GM12874 (cell line): ENCODE measurements at regions not wholly inside any gene's neighbourhood (a gene's known extent, or its start where the extent isn't known, plus 50 kb on each side); places are given as distances from the start of the nearest gene placed in this dataset.

ENCODE experiments used
- TF ChIP-seq, protein P1 (sequence below): IDR thresholded peaks from 2 replicates; pipeline ENCODE4 v1.5.1; 2011; ENCODE audit warnings: low read depth, mild to moderate bottlenecking, control low read depth, low read length, moderate library complexity; ENCODE audit not compliant: insufficient read depth

DNA sequence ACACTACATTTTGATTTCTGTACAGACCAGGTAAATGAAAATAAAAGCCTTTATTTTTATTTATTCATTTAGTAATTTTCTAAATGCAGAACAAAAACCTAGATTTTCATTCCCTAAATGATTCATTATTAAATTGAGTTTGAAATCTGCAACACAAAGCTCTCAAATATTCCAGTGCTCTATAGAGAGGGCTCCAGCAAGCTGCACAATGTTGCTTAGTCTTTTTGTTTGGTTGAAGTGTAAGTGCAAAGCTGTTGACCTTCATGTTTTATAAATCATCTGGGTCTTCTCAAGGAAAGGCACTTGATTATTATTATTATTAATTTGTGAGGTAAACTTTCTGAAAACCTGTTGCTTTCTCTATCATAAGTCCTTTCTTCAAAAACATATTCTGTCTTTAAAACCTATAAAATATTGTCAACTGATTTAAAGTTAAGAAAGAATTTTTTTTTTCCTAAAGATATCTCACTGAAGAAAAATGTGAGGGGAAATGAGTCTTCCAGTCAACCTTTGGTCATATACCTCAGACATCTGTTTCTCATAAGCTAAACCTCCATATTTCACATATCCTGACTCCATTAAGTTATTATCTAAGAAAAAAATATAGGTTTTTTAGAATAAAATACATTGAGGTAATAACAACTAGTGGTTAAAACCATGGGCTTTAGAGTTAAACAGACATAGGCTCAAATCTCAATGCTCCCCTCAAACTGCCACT lies 100.7 kb downstream of the ZIC4 start:
- TF ChIP-seq, protein P1, sequence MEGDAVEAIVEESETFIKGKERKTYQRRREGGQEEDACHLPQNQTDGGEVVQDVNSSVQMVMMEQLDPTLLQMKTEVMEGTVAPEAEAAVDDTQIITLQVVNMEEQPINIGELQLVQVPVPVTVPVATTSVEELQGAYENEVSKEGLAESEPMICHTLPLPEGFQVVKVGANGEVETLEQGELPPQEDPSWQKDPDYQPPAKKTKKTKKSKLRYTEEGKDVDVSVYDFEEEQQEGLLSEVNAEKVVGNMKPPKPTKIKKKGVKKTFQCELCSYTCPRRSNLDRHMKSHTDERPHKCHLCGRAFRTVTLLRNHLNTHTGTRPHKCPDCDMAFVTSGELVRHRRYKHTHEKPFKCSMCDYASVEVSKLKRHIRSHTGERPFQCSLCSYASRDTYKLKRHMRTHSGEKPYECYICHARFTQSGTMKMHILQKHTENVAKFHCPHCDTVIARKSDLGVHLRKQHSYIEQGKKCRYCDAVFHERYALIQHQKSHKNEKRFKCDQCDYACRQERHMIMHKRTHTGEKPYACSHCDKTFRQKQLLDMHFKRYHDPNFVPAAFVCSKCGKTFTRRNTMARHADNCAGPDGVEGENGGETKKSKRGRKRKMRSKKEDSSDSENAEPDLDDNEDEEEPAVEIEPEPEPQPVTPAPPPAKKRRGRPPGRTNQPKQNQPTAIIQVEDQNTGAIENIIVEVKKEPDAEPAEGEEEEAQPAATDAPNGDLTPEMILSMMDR = no peak

DNA sequence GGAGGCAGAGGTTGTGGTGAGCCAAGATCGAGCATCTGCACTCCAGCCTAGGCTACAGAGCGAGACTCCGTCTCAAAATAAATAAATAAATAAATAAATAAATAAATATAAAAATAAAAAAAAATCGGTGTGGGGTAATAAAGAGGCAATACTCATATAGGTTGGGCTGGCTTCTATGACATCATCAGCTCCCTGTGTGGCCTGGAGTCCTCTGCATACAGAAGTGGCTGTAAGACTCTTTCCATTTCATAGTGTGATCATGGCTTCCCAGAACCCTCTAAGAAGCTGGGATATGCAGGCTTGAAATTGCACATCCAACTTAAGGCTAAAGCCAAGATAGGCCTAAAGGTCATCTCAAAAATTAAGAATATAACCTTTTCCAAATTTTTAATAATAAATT lies 101.6 kb downstream of the ZIC4 start:
- TF ChIP-seq, protein P1 = no peak

DNA sequence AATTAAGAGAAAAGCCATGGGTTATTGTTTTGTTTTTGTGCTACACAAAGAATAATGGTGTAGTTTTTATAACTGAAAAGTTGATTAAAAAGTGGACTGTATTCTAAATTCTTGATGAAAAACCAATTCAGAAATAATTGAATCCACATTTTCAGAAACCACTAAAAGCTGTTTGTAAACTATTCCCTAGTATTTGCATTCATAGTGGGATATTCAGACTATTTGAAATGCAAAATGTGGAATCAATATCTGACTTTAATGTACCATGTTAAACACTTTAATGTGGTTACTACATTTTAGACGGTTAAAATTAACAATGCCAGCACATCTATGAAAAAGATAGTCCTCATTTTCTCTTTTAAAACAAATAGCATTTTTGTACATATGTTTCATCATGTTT lies 104.6 kb downstream of the ZIC4 start:
- TF ChIP-seq, protein P1 = no peak

DNA sequence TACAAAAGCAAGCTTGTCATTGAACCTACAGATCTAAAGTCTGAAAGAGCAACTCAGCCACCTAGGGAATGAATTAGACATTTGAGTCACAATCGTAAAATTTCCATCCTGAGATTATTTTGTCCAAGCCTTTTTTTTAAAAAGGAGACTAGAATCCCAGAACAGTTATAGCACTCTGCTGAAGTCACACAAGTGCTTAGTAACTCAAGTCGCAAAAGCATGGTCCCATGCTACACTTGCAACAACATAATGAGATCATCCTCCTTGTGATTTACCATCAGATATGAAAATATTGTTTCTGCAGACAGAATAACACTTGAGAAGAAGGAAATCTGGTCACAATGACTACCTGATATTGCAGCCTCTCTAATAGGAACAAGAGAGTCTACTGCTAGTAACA lies 106.7 kb downstream of the ZIC4 start:
- TF ChIP-seq, protein P1 = no peak

DNA sequence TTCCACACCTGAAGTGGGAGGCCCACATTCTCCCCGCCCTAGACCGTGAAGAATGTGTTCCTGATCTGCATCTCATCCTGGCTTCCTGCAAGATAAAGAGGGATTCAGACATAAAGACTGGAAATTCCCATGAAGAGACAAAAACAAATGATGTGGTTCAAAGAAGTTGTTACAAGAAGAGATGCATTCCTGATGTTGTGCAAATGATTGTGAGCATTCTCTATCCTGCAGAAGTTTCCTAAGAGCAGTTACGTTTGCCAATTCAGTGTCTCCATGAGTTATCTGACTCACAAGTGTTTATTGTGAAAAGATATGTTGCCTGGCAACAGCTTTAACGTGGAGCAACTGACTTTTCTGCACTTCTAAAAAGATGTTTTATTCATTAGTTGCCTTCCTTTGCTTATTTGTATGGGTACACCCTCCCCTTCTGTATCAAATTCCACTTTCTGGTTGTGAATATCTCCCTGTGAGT lies 107.8 kb downstream of the ZIC4 start:
- TF ChIP-seq, protein P1 = no peak

DNA sequence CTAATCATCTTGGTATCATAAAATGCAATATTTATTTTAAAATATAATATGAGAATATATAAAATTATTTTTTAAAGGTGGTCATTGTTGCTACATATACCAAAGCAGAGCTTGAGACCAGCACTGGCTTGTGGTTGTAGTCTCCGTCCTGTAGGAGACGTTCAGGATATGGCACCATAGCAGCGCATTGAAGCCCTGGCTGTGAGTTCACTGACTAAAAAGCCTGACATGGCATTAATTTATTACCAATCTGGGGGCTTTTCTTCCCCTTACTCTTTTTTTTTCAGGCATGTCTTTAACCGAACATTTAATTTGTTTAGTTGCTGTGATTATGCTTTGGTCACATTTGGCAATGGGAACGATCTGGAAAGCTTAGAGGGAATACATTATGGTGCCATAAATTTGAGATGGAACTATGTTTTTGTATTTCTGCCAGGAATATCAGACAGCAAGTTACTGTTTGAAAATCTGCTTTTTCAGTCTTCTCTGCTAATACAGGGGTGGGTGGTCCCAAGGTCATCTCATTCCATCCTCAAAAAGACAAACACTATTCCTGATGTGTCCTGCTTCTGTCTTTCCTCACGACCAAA lies 108.5 kb downstream of the ZIC4 start:
- TF ChIP-seq, protein P1 = no peak

DNA sequence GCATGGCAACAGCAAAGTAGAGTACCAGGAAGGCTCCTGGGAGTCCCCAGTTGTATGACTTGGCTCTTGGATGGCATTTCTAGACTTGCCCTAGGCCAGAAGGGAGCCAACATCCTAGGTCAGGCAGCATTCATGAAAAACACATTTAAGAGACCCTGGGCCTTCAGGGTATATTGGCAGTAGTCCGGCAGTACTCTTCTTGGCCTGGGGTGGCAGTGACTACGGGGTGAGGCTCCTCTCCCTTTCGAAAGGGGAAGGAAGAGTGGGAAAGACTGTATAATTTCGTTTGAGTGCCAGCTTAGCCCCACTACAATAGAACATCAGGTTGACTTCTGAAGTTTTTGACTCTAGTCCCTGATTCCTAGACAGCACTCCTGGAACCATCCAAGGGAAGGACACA lies 136.4 kb downstream of the ZIC4 start:
- TF ChIP-seq, protein P1 = no peak
